ENCODE measurements at regions not wholly inside any gene's neighbourhood (a gene's known extent, or its start where the extent isn't known, plus 50 kb on each side); places are given as distances from the start of the nearest gene placed in this dataset.

DNA sequence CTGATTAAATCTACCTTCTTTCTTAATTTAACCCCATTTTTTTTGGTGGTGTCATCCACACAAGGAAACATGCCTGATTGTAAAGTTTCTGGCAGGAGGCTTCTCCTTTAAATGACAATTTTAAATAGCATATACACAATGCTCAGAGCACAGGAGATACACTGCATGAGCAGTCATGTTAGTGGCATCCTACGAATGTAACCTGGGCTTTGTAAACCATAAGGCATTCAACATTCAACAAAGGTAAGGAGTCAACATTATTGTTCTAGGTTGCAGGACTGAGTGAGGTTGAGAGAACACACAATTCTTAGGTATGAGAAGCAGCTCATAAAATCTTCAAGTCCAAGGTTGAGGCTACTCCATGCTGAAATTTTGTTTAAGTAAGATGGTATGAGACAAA is 266.6 kb upstream of the SIX2 start:
- TF ChIP-seq CTCF (IDR thresholded peaks at IDR 0.05) (no peak), EP300 (IDR thresholded peaks at IDR 0.05) (no peak)

Data from tibial nerve (tissue), 4 donors.